IMR-90 (cell line): ENCODE measurements at regions not wholly inside any gene's neighbourhood (a gene's known extent, or its start where the extent isn't known, plus 50 kb on each side); places are given as distances from the start of the nearest gene placed in this dataset.

ENCODE experiments used
- BHLHE40 ChIP-seq: fragments of 150-350 bp; IDR thresholded peaks from 2 replicates; pipeline ENCODE4 v1.6.1; 2016; ENCODE audit warnings: mild to moderate bottlenecking, low read depth, low read length
- CEBPB ChIP-seq: IDR thresholded peaks from 2 replicates; pipeline ENCODE4 v1.6.1; 2012; ENCODE audit warnings: low read depth, low read length, improper control_type of control experiment
- CTCF ChIP-seq: conservative IDR thresholded peaks from 2 replicates; pipeline ENCODE4 v1.5.1; 2012; ENCODE audit warnings: mild to moderate bottlenecking, low read depth, low read length, improper control_type of control experiment
- ELK1 ChIP-seq: fragments of 150-350 bp; IDR thresholded peaks from 2 replicates; pipeline ENCODE4 v1.6.1; 2016; ENCODE audit warnings: low read depth, mild to moderate bottlenecking, low read length, moderate library complexity, borderline replicate concordance
- MAZ ChIP-seq: IDR thresholded peaks from 2 replicates; pipeline ENCODE4 v1.6.1; 2012; ENCODE audit warnings: low read depth, mild to moderate bottlenecking, low read length, improper control_type of control experiment, moderate library complexity, borderline replicate concordance
- MXI1 ChIP-seq: IDR thresholded peaks from 2 replicates; pipeline ENCODE4 v1.6.1; 2012; ENCODE audit warnings: low read depth, mild to moderate bottlenecking, low read length, moderate library complexity, borderline replicate concordance
- POLR2A ChIP-seq: IDR thresholded peaks from 2 replicates; pipeline ENCODE4 v1.6.1; 2012; ENCODE audit warnings: mild to moderate bottlenecking, low read depth, low read length
- RAD21 ChIP-seq: IDR thresholded peaks from 2 replicates; pipeline ENCODE4 v1.6.1; 2012; ENCODE audit warnings: low read length, improper control_type of control experiment
- RCOR1 ChIP-seq: IDR thresholded peaks from 2 replicates; pipeline ENCODE4 v1.6.1; 2012; ENCODE audit warnings: mild to moderate bottlenecking, low read length, improper control_type of control experiment; ENCODE audit not compliant: insufficient replicate concordance
- SMC3 ChIP-seq: fragments of 150-350 bp; IDR thresholded peaks from 2 replicates; pipeline ENCODE4 v1.6.1; 2016; ENCODE audit warnings: low read depth, mild to moderate bottlenecking, antibody characterized with exemption, low read length, moderate library complexity
- USF2 ChIP-seq: fragments of 150-350 bp; IDR thresholded peaks from 2 replicates; pipeline ENCODE4 v1.6.1; 2017; ENCODE audit warnings: mild to moderate bottlenecking, antibody characterized with exemption, low read length, low read depth

- TF ChIP-seq CTCF (no peak), RAD21 (no peak), MXI1 (no peak), USF2 (no peak), RCOR1 (no peak), POLR2A (no peak), ELK1 (no peak), SMC3 (no peak), CEBPB (no peak), BHLHE40 (no peak), MAZ (no peak)
Measured at GRCh38 chr3:197447057-197447456, 108.7 kb downstream of the BDH1 start.
